HG03095 (cell line): ENCODE measurements at regions not wholly inside any gene's neighbourhood (a gene's known extent, or its start where the extent isn't known, plus 50 kb on each side); places are given as distances from the start of the nearest gene placed in this dataset.

Experiments
- ATAC-seq: cut with Tn5 transposase; IDR thresholded peaks from one replicate; pipeline ENCODE4 v1.9.1; 2021; ENCODE audit warnings: moderate library complexity; ENCODE audit not compliant: unreplicated experiment

GRCh38 chr5:11973469-11973868, 69.2 kb upstream of the CTNND2 start:
- ATAC-seq: no peak

- no peak for ATAC-seq
Observed at GRCh38 chr5:11963227-11963626, 59.0 kb upstream of the CTNND2 start.

DNA sequence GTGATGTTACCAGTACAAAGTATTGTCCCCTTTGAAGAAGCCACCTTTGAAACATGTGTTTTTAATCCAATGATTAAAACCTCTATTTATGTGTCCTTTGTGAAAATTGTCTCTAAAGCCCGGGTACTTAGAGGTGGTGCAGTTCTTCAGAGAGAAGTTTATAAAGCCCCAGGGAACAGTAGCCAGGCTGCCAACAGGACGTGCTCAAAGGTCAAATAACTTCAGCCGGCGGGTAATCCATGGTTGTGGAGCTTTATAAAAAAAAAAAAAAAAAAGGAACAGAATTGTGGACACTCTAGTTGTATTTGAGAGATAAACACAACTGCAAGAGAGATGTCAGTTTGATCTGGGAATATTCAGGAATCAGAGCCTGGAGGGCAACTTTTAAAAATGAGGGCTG, 57.9 kb upstream of the CTNND2 start:
- ATAC-seq: no peak

DNA sequence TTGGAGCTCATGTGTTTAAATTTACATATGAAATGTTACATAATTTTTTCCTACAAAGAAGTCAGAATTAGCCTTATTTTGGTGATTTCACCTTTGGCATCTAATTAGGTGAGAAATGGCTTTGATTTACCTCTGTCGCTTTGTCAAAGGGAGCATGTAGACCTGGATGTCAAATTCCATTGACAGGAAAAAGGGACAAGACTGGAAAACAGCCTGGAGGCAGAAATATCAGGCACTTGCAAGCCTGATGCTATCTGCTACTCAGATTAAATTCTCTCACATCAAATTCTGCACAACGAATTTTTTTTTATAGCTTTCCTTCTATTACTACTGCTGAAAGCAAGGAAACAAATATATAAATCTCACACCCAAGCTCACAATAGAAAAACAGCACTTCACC, 54.1 kb upstream of the CTNND2 start:
- no peak for ATAC-seq

- no peak for ATAC-seq
Observed at GRCh38 chr5:11955331-11955730, 51.1 kb upstream of the CTNND2 start.
